HS-5 (cell line): ENCODE measurements at regions not wholly inside any gene's neighbourhood (a gene's known extent, or its start where the extent isn't known, plus 50 kb on each side); places are given as distances from the start of the nearest gene placed in this dataset.

Source experiments
- DNase-seq: peaks from one replicate; pipeline ENCODE4 v3.0.0-alpha.2; 2012; ENCODE audit warnings: low read depth

DNA sequence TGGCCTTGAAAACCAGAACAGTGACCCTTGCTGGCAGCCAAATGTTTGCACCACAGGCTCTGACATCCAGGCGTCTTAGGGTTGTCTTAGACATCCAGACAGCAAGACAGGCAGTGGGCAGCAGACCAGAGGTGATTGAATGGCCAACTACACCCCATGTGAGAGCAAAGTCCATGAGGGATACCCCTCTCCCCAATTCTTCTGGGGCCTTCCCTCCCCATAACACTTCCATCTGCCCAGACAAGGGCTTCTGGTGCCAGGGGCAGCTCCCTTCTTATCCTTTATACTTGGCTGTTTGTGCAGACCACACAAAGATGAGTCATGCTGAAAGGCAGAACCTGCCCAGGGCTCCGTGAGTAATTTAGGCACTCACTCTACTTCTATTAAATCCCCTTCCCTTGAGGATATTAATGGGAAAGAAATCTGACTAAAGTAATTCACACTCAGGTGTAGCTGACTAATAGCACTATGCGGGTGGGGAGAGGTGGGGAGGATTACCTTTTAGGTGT, 257.9 kb downstream of the UACA start:
- no peak for DNase-seq

- no peak for DNase-seq
Measured at GRCh38 chr15:70504988-70505387, 258.4 kb downstream of the UACA start.

- DNase-seq = no peak
Measured at GRCh38 chr15:70504299-70504951, 258.9 kb downstream of the UACA start.

DNA sequence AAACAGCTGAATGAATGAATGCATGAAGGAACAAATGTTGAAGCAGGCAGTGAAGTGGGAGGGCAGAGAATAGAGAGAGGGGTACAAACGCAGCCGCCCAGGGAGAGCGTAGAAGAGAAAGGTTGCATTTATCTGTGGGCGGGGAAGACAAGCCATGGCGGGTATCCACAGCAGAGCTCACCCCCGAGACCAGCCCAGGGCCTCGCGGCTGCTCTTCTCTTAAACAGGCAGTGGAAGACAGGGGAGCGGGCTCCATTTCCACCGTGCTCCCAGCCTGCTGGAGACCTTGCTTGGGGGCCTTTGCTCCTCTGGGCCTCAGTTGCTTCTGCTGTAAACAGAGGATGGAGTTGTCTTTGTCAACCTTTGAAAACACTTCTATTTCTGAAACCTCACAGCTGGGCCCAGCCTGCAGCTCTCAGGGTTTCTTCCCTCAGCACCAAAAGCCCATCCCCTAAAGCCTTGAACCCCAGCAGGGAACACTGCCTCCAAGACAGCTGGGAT, 259.5 kb downstream of the UACA start:
- no peak for DNase-seq

GRCh38 chr15:70503073-70503745, 260.1 kb downstream of the UACA start:
- DNase-seq = no peak

DNA sequence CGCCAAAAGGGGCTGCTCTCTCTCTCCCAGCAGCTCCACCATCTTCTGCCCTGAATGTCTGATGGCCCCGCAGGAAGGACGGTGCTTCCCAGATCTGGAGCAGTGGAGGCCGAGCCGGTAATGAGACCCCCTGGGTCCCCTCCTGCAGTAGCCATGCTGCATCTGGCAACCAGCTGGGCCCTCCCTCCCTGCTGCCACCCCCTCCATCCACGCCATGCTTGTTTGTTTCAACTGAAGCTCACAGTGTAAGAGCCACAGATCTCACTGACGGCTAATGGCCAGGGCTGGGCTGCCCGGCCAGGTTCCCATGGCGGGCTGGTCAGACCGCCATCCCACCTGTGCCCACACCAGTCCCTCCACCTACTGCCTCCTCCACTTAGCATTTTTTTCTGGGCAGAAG, 260.8 kb downstream of the UACA start:
- DNase-seq = no peak

GRCh38 chr15:70501849-70502248, 261.5 kb downstream of the UACA start:
- DNase-seq = no peak

GRCh38 chr15:70501121-70501727, 262.1 kb downstream of the UACA start:
- no peak for DNase-seq

- DNase-seq = no peak
Measured at GRCh38 chr15:70499791-70500190, 263.6 kb downstream of the UACA start.

DNA sequence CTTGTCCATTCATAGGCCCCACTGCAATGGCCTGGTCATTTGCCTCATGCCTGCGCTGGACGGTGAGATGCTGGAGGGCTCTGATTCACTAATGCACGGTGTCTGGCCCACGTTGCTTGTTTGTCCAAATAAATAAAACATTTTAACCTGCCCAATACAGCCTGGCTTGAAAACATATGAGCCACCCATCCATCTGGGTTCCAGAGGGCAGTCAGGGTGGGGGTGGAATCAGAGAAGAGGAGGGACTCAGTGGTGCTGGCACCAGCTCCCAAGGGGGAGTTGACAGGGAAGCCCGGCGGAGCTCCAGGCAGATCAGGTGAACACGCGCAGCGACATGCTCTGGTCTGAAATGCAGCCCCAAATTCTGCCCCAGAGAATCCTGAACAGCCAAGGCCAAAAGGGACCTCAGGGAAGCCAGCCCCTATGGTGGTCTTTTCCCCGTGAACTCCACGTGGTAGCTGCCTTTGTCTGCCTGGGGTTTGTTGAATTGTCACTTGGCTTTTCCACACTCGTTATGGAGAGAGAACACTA, 265.2 kb downstream of the UACA start:
- no peak for DNase-seq

- no peak for DNase-seq
Measured at GRCh38 chr15:70497661-70498060, 265.7 kb downstream of the UACA start.

DNA sequence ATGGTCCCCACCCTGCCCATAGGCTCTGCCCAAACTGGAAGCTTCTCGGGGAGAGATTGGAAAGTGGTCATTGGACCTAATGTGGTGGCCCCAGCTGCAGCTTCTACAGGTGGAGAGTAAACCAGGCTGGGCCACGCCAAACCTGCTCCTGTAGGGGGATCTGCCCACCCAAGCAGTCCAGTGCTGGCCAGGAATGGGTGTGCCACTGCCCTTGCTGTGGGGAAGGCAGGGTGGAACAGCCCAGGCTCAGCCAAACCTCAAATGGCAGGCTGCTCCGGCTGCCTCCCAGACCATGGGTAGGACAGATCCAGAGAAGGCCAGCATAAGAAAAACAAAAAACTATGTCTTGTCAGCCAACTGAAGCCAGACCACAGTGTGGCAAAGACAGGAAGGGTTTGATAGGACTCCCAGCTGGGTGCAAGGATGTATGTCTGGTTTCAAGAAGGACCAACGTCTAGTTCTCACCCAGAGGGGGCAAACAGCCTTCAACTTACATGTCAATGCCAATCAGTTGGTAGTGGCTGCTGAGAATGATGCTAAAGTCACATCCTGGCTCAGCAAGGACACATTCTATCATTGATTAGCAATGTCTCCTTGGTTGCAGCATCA, 267.3 kb downstream of the UACA start:
- DNase-seq = no peak

DNA sequence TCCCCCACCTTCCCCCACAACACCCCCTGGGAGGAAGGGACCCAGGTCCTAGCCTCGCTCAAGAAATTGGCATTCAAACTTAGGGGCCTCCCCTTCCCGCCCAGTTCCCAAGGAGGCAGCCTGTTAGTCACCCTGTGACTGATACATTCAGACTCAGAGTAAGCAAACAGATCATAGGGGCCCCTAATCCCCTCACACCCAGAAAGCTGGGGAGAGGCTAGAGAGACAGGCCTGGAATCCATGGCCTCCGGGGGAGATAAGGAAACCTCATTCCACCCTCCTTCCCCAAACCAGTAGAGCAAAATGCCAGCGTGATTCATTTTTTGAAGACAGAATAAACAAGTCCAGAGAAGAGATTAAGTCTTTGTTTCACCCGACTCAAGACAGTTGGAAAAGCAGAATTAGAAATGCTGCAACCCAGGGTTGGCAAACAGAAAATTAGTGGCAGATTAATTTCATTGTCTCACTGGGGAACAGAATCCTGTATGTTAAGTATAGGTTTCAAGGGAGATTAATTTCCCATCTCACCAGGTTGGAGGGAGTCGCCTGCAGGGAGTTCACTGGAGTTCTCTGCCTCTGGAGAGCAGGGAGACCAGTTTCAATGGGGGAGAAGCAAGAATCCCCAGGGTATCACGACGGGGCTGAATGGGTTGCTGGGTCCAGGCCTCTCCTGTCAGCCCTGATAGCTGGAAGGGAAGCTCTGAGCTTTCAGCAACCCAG, 268.3 kb downstream of the UACA start:
- DNase-seq = peak; percentile 87

DNA sequence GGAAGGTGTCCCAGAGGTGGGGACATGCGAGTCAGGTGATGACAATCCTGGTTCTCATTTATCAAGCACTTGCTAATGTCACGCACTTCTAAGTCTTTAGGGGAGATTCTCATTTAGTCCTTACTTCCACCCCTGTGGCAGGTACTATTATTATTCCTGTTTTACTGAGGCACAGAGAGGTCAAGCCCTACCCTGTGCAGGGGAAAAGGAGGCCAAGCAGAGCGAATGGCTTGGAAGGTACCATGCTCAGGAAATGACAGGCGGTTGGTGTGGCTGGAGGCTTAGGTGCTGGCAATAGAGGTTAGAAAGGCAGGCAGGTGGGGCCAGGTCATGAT, 268.9 kb downstream of the UACA start:
- no peak for DNase-seq

- no peak for DNase-seq
Measured at GRCh38 chr15:70493787-70494516, 269.4 kb downstream of the UACA start.

DNA sequence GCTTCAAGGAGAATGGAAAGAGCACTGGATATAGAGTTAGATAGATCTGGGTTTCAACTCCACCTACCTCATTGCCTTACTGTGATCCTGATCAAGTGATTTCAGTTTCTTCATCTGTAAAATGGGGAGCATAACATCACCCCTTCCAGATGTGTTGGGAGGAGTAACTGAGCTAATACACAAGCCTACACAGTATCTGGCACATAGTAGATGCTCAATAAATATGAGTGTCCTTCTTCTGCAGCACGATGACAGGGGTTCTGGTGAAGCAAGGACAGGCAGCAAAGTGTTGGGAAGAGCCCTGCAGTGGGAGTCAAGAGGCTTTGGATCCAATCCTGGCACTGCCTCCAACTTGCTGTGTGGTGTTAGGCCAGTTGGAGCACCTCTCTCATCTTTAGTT, 270.0 kb downstream of the UACA start:
- no peak for DNase-seq

GRCh38 chr15:70492240-70493177, 270.8 kb downstream of the UACA start:
- DNase-seq = no peak

DNA sequence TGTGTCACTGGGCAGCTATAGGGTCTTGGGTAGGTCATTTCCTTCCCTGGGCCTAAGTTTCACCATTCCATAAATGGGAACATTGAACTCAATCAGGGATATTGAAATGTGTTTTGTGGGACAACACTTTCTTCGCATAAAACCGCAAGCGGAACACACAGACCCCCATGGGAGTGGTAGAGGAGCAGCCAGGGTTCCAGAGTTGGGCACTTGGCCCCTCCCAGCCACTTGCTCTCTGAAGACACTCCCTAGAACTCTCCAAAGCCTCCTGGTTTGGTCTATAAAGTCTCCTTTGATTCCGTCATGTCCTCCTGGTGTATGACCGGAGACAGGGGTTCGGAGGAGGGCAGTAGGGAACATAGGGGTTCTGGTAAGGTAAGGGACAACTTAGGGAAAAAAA, 271.7 kb downstream of the UACA start:
- DNase-seq = no peak

- DNase-seq = no peak
Measured at GRCh38 chr15:70491201-70491621, 272.1 kb downstream of the UACA start.

- DNase-seq = no peak
Measured at GRCh38 chr15:70490838-70491155, 272.6 kb downstream of the UACA start.
